ENCODE measurements at regions not wholly inside any gene's neighbourhood (a gene's known extent, or its start where the extent isn't known, plus 50 kb on each side); places are given as distances from the start of the nearest gene placed in this dataset.
A peak's percentile ranks its signal among the peaks of the same experiment; 100 is the strongest.

DNA sequence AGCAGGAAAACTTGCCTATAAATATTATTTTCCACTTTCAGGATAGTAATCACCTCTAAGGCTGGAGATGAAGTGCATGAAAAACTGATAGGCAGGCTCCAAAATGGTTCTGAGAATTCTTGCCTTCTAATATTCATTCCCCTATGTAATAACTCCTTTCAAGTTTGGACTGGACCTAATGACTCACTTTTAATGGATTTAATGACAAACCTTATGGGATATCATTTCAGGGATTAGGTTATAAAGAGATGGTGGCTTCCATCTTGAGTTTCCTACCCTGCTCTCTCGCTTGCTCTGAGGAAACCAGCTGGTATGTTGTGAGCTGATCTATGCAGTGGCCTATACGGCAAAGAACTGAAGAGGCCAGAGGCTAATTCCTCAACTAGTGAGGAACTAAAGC lies 192.0 kb downstream of the BCHE start:
- H3K4me2 ChIP-seq (ENCODE audit: control insufficient read depth, extremely low read depth, insufficient read depth, low read depth, low read length) = no peak overlapping the region
- H3K79me2 ChIP-seq (ENCODE audit: control insufficient read depth, insufficient read depth, low read length) = no peaks in the 10 kb centered on the region
- H3K4me1 ChIP-seq (ENCODE audit: control insufficient read depth, extremely low read depth, insufficient read depth, low read length) = peaks cover 11% of the 10 kb centered on the region
- no peaks in the 10 kb centered on the region for H3K36me3 ChIP-seq (ENCODE audit: control insufficient read depth in 2 of 2, extremely low read depth in 1 of 2, insufficient read depth in 2 of 2, low read length in 2 of 2)
- peak; percentile 63 for FAIRE-seq
- no peaks in the 10 kb centered on the region for H3K27me3 ChIP-seq (ENCODE audit: control insufficient read depth, extremely low read depth, insufficient read depth, low read length)
- H3K9ac ChIP-seq (ENCODE audit: control insufficient read depth, extremely low read depth, insufficient read depth, low read length) = no peak overlapping the region
- dilution Hi-C loops (cut with MboI; ENCODE audit: extremely low pct_ligation_motif_present, low sequenced_read_pairs) = no loop called here
- DNase-seq (ENCODE audit: low read depth, low spot score) = no peak
- H4K20me1 ChIP-seq (ENCODE audit: control insufficient read depth, extremely low read depth, insufficient read depth, low read length) = no peaks in the 10 kb centered on the region
- no peaks in the 10 kb centered on the region for H3K9me1 ChIP-seq (ENCODE audit: control insufficient read depth, extremely low read depth, insufficient read depth, low read length)
- no peak overlapping the region for H2AFZ ChIP-seq (ENCODE audit: control insufficient read depth, low read length)
- TF ChIP-seq, protein P1, sequence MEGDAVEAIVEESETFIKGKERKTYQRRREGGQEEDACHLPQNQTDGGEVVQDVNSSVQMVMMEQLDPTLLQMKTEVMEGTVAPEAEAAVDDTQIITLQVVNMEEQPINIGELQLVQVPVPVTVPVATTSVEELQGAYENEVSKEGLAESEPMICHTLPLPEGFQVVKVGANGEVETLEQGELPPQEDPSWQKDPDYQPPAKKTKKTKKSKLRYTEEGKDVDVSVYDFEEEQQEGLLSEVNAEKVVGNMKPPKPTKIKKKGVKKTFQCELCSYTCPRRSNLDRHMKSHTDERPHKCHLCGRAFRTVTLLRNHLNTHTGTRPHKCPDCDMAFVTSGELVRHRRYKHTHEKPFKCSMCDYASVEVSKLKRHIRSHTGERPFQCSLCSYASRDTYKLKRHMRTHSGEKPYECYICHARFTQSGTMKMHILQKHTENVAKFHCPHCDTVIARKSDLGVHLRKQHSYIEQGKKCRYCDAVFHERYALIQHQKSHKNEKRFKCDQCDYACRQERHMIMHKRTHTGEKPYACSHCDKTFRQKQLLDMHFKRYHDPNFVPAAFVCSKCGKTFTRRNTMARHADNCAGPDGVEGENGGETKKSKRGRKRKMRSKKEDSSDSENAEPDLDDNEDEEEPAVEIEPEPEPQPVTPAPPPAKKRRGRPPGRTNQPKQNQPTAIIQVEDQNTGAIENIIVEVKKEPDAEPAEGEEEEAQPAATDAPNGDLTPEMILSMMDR (optimal IDR thresholded peaks at IDR 0.05 in 1 of 3, IDR thresholded peaks at IDR 0.05 in 1 of 3, conservative IDR thresholded peaks at IDR 0.05 in 1 of 3; ENCODE audit: extremely low read depth in 1 of 3, insufficient read depth in 2 of 3, low read length in 3 of 3) = no peak
- no peak for TF ChIP-seq EZH2 (IDR thresholded peaks at IDR 0.05; ENCODE audit: low read length)
- H3K27ac ChIP-seq (ENCODE audit: control insufficient read depth, insufficient read depth, low read length) = no peak overlapping the region
- peaks cover 4% of the 10 kb centered on the region for H3K9me3 ChIP-seq (ENCODE audit: control insufficient read depth, low read depth, low read length)
- H3K4me3 ChIP-seq (ENCODE audit: control insufficient read depth in 2 of 3, extremely low read depth in 1 of 3, insufficient read depth in 2 of 3, low read depth in 1 of 3, low read length in 3 of 3) = no peak overlapping the region

DNA sequence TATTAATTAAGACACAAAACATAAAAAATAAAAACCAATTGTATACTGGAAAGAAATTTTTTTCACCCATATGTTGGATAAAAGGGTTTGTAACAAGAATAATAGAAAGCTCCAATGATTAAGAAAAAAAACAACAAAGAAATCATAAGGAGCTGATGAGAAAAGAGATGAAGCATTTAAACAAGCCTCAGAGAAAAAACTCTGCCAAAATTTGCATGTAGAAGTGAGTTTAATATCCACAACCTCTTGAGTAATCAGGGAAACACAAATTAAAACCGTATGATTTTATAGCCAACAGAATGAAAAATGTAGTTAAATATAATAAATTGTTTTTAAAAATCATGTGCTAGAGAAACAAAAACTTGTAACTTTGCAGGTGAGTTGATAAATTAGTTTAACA lies 192.9 kb downstream of the BCHE start:
- Histone ChIP-seq H3K9me1 (ENCODE audit: control insufficient read depth, extremely low read depth, insufficient read depth, low read length) (no peaks in the 10 kb centered on the region), H3K4me2 (ENCODE audit: control insufficient read depth, extremely low read depth, insufficient read depth, low read depth, low read length) (no peak overlapping the region), H3K9ac (ENCODE audit: control insufficient read depth, extremely low read depth, insufficient read depth, low read length) (no peak overlapping the region), H2AFZ (ENCODE audit: control insufficient read depth, low read length) (no peak overlapping the region), H3K27me3 (ENCODE audit: control insufficient read depth, extremely low read depth, insufficient read depth, low read length) (no peaks in the 10 kb centered on the region), H3K4me1 (ENCODE audit: control insufficient read depth, extremely low read depth, insufficient read depth, low read length) (peaks cover 11% of the 10 kb centered on the region), H3K4me3 (ENCODE audit: control insufficient read depth in 2 of 3, extremely low read depth in 1 of 3, insufficient read depth in 2 of 3, low read depth in 1 of 3, low read length in 3 of 3) (no peak overlapping the region), H3K9me3 (ENCODE audit: control insufficient read depth, low read depth, low read length) (peaks cover 4% of the 10 kb centered on the region), H3K36me3 (ENCODE audit: control insufficient read depth in 2 of 2, extremely low read depth in 1 of 2, insufficient read depth in 2 of 2, low read length in 2 of 2) (no peaks in the 10 kb centered on the region), H3K79me2 (ENCODE audit: control insufficient read depth, insufficient read depth, low read length) (no peaks in the 10 kb centered on the region), H3K27ac (ENCODE audit: control insufficient read depth, insufficient read depth, low read length) (no peak overlapping the region), H4K20me1 (ENCODE audit: control insufficient read depth, extremely low read depth, insufficient read depth, low read length) (no peaks in the 10 kb centered on the region)
- DNase-seq (ENCODE audit: low read depth, low spot score) (no peak), FAIRE-seq (no peak)
- TF ChIP-seq, protein P1 (optimal IDR thresholded peaks at IDR 0.05 in 1 of 3, IDR thresholded peaks at IDR 0.05 in 1 of 3, conservative IDR thresholded peaks at IDR 0.05 in 1 of 3; ENCODE audit: extremely low read depth in 1 of 3, insufficient read depth in 2 of 3, low read length in 3 of 3) = no peak
- no peak for TF ChIP-seq EZH2 (IDR thresholded peaks at IDR 0.05; ENCODE audit: low read length)
- dilution Hi-C loops (cut with MboI; ENCODE audit: extremely low pct_ligation_motif_present, low sequenced_read_pairs) = no loop called here
